ENCODE measurements at regions not wholly inside any gene's neighbourhood (a gene's known extent, or its start where the extent isn't known, plus 50 kb on each side); places are given as distances from the start of the nearest gene placed in this dataset.

GRCh38 chr2:2550856-2551255 lies 219.8 kb upstream of the MYT1L start:
- H3K27ac Mint-ChIP-seq (ENCODE audit: unreplicated experiment) = no peak overlapping the region
- no peak for TF ChIP-seq CTCF (IDR thresholded peaks at IDR 0.05; ENCODE audit: partially characterized antibody, unreplicated experiment)
- H3K4me1 Mint-ChIP-seq (ENCODE audit: low read depth, unreplicated experiment) = no peaks in the 10 kb centered on the region
- no peaks in the 10 kb centered on the region for H3K27me3 Mint-ChIP-seq (ENCODE audit: unreplicated experiment)
- H3K4me3 Mint-ChIP-seq (ENCODE audit: unreplicated experiment) = no peak overlapping the region
- peaks cover 19% of the 10 kb centered on the region for H3K36me3 Mint-ChIP-seq (ENCODE audit: unreplicated experiment)
- DNase-seq = no peak
- H3K9me3 Mint-ChIP-seq (ENCODE audit: unreplicated experiment) = no peaks in the 10 kb centered on the region

- no peak for DNase-seq
- peaks cover 11% of the 10 kb centered on the region for H3K36me3 Mint-ChIP-seq (ENCODE audit: unreplicated experiment)
- TF ChIP-seq CTCF (IDR thresholded peaks at IDR 0.05; ENCODE audit: partially characterized antibody, unreplicated experiment) = no peak
- H3K9me3 Mint-ChIP-seq (ENCODE audit: unreplicated experiment) = no peaks in the 10 kb centered on the region
- H3K4me1 Mint-ChIP-seq (ENCODE audit: low read depth, unreplicated experiment) = no peaks in the 10 kb centered on the region
- H3K27ac Mint-ChIP-seq (ENCODE audit: unreplicated experiment) = no peak overlapping the region
- H3K4me3 Mint-ChIP-seq (ENCODE audit: unreplicated experiment) = no peak overlapping the region
- H3K27me3 Mint-ChIP-seq (ENCODE audit: unreplicated experiment) = no peaks in the 10 kb centered on the region
These were observed 216.8 kb upstream of the MYT1L start for GRCh38 chr2:2547911-2548310.

- DNase-seq = no peak
- Mint-ChIP-seq H3K9me3 (ENCODE audit: unreplicated experiment) (no peaks in the 10 kb centered on the region), H3K4me3 (ENCODE audit: unreplicated experiment) (no peak overlapping the region), H3K36me3 (ENCODE audit: unreplicated experiment) (peaks cover 9% of the 10 kb centered on the region), H3K4me1 (ENCODE audit: low read depth, unreplicated experiment) (no peaks in the 10 kb centered on the region), H3K27ac (ENCODE audit: unreplicated experiment) (no peak overlapping the region), H3K27me3 (ENCODE audit: unreplicated experiment) (no peaks in the 10 kb centered on the region)
- no peak for TF ChIP-seq CTCF (IDR thresholded peaks at IDR 0.05; ENCODE audit: partially characterized antibody, unreplicated experiment)
These were observed 216.4 kb upstream of the MYT1L start for GRCh38 chr2:2547451-2547850.

- no peaks in the 10 kb centered on the region for H3K27me3 Mint-ChIP-seq (ENCODE audit: unreplicated experiment)
- H3K27ac Mint-ChIP-seq (ENCODE audit: unreplicated experiment) = no peak overlapping the region
- TF ChIP-seq CTCF (IDR thresholded peaks at IDR 0.05; ENCODE audit: partially characterized antibody, unreplicated experiment) = no peak
- no peak overlapping the region for H3K4me3 Mint-ChIP-seq (ENCODE audit: unreplicated experiment)
- H3K36me3 Mint-ChIP-seq (ENCODE audit: unreplicated experiment) = no peaks in the 10 kb centered on the region
- no peak for DNase-seq
- no peaks in the 10 kb centered on the region for H3K4me1 Mint-ChIP-seq (ENCODE audit: low read depth, unreplicated experiment)
- H3K9me3 Mint-ChIP-seq (ENCODE audit: unreplicated experiment) = no peaks in the 10 kb centered on the region
These were observed 215.0 kb upstream of the MYT1L start for GRCh38 chr2:2546046-2546445.

GRCh38 chr2:2542966-2543611 lies 212.0 kb upstream of the MYT1L start:
- Mint-ChIP-seq H3K9me3 (ENCODE audit: unreplicated experiment) (peaks cover 1% of the 10 kb centered on the region), H3K27ac (ENCODE audit: unreplicated experiment) (no peak overlapping the region), H3K27me3 (ENCODE audit: unreplicated experiment) (no peaks in the 10 kb centered on the region), H3K4me3 (ENCODE audit: unreplicated experiment) (no peak overlapping the region), H3K36me3 (ENCODE audit: unreplicated experiment) (no peaks in the 10 kb centered on the region), H3K4me1 (ENCODE audit: low read depth, unreplicated experiment) (peaks cover 4% of the 10 kb centered on the region)
- no peak for DNase-seq
- no peak for TF ChIP-seq CTCF (IDR thresholded peaks at IDR 0.05; ENCODE audit: partially characterized antibody, unreplicated experiment)

Data from glutamatergic neuron (in vitro differentiated cells).